ENCODE measurements at regions not wholly inside any gene's neighbourhood (a gene's known extent, or its start where the extent isn't known, plus 50 kb on each side); places are given as distances from the start of the nearest gene placed in this dataset.

DNA sequence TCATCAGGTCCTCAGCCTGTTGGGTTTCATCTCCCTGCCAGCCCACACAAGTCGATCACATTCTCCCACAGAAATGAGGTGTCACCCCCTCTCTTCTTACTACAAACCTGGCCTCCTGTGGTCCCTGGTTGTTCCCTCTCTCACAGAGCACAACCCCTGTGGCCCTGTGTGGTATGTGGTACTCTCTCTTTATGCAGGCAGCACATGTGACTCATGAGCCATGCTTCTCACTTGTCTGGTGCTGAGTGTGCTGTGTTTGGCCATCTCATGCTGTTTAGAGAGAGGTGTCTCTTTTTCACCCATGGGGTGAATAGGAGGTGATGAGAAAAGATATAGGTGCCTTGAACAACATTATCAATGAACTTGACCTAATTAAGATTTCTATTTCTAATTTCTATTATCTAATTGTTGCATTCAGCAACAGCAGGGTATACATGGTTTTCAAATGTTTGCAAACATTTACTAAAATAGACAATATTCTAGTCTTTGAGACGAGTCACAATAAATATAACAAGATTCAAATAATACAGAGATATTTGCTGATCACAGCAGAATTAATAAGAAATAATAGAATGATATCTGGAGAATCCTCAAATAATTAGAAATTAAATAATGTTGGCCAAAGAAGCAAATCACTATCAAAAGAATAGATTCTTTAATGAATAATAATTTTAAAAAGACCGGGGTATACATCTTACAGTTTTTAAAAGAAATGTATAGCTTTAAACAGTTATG lies 633.8 kb upstream of the IGFBP3 start:
- no peak overlapping the region for H3K27ac ChIP-seq (ENCODE audit: low read length)
- Mint-ChIP-seq H3K36me3 (no peaks in the 10 kb centered on the region), H3K27ac (no peak overlapping the region), H3K27me3 (ENCODE audit: low read depth in 2 of 2) (no peaks in the 10 kb centered on the region), H3K4me1 (no peaks in the 10 kb centered on the region), H3K4me3 (no peak overlapping the region), H3K9me3 (peaks cover 6 to 8% of the 10 kb centered on the region in 2 donors)
- DNase-seq (no peak), ATAC-seq (no peak)
- no peak overlapping the region for H3K4me3 ChIP-seq (ENCODE audit: low read length)
- TF ChIP-seq, protein P1, sequence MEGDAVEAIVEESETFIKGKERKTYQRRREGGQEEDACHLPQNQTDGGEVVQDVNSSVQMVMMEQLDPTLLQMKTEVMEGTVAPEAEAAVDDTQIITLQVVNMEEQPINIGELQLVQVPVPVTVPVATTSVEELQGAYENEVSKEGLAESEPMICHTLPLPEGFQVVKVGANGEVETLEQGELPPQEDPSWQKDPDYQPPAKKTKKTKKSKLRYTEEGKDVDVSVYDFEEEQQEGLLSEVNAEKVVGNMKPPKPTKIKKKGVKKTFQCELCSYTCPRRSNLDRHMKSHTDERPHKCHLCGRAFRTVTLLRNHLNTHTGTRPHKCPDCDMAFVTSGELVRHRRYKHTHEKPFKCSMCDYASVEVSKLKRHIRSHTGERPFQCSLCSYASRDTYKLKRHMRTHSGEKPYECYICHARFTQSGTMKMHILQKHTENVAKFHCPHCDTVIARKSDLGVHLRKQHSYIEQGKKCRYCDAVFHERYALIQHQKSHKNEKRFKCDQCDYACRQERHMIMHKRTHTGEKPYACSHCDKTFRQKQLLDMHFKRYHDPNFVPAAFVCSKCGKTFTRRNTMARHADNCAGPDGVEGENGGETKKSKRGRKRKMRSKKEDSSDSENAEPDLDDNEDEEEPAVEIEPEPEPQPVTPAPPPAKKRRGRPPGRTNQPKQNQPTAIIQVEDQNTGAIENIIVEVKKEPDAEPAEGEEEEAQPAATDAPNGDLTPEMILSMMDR (IDR thresholded peaks at IDR 0.05) = no peak
- peaks cover 3% of the 10 kb centered on the region for H3K9me3 ChIP-seq (ENCODE audit: control insufficient read depth, insufficient read depth, low read length)
- 86% methylated on average over 1 of the region's 3 CpGs for WGBS (ENCODE audit: insufficient coverage)
- H3K4me1 ChIP-seq (ENCODE audit: control insufficient read depth, insufficient read depth, low read length) = no peaks in the 10 kb centered on the region
- no peaks in the 10 kb centered on the region for H3K27me3 ChIP-seq (ENCODE audit: control insufficient read depth, insufficient read depth, low read length)
- intact Hi-C loops (cut with micrococcal nuclease) = no loop called here
- H3K36me3 ChIP-seq (ENCODE audit: control insufficient read depth, insufficient read depth, low read length) = no peaks in the 10 kb centered on the region

DNA sequence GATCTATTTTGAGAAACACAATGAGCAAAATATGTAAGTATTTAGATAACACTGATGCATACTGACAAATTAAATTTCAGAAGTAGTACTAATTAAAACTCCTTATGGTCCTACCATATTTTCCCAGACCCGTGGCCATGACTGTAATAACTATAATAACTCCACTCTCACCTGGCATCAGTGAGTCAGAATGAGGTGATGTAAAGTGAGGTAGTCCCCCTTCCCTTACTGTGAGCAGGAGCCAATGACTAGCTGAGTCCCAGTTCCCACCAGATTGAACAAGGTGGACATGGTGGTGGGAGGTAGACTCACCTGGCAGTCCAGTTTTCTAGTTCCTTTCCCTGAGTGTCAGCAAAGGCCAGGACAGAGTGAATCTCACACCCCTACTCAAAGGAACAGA lies 630.5 kb upstream of the IGFBP3 start:
- ATAC-seq (no peak), DNase-seq (no peak)
- WGBS (ENCODE audit: insufficient coverage) = no CpG with 5 or more reads among the region's 1 CpG
- no peaks in the 10 kb centered on the region for H3K4me1 Mint-ChIP-seq
- Histone ChIP-seq H3K4me1 (ENCODE audit: control insufficient read depth, insufficient read depth, low read length) (no peaks in the 10 kb centered on the region), H3K27ac (ENCODE audit: low read length) (no peak overlapping the region), H3K36me3 (ENCODE audit: control insufficient read depth, insufficient read depth, low read length) (no peaks in the 10 kb centered on the region), H3K4me3 (ENCODE audit: low read length) (no peak overlapping the region), H3K9me3 (ENCODE audit: control insufficient read depth, insufficient read depth, low read length) (no peaks in the 10 kb centered on the region), H3K27me3 (ENCODE audit: control insufficient read depth, insufficient read depth, low read length) (no peaks in the 10 kb centered on the region)
- TF ChIP-seq, protein P1 (IDR thresholded peaks at IDR 0.05) = no peak
- H3K27ac Mint-ChIP-seq = no peak overlapping the region
- H3K36me3 Mint-ChIP-seq = no peaks in the 10 kb centered on the region
- peaks cover 2 to 6% of the 10 kb centered on the region in 2 donors for H3K9me3 Mint-ChIP-seq
- H3K27me3 Mint-ChIP-seq (ENCODE audit: low read depth in 2 of 2) = no peaks in the 10 kb centered on the region
- intact Hi-C loops (cut with micrococcal nuclease) = no loop called here
- no peak overlapping the region for H3K4me3 Mint-ChIP-seq

DNA sequence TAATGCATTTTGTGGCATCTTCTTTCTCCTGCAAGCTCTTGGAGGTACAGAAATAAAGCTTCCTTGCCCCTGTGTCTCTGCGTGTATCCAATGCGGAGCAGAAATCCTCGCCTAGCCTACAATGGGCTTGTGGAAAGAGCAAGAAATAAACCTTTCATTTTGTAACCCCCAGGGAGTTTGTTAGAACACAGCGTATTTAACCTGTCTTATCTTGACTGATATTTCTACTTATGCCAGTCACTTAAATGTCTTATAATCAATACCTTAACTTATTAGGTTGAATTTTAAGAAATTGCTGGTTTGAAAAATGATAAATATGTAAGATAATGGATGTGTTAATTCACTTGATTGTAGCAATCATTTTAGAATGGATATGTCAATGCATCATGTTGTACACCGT lies 629.8 kb upstream of the IGFBP3 start:
- no peak overlapping the region for H3K27ac Mint-ChIP-seq
- Histone ChIP-seq H3K27me3 (ENCODE audit: control insufficient read depth, insufficient read depth, low read length) (no peaks in the 10 kb centered on the region), H3K4me3 (ENCODE audit: low read length) (no peak overlapping the region), H3K27ac (ENCODE audit: low read length) (no peak overlapping the region), H3K9me3 (ENCODE audit: control insufficient read depth, insufficient read depth, low read length) (no peaks in the 10 kb centered on the region), H3K4me1 (ENCODE audit: control insufficient read depth, insufficient read depth, low read length) (no peaks in the 10 kb centered on the region), H3K36me3 (ENCODE audit: control insufficient read depth, insufficient read depth, low read length) (no peaks in the 10 kb centered on the region)
- H3K4me3 Mint-ChIP-seq = no peak overlapping the region
- H3K9me3 Mint-ChIP-seq = peaks cover 4 to 8% of the 10 kb centered on the region in 2 donors
- TF ChIP-seq, protein P1 (IDR thresholded peaks at IDR 0.05) = no peak
- no peak for DNase-seq
- intact Hi-C loops (cut with micrococcal nuclease) = no loop called here
- WGBS (ENCODE audit: insufficient coverage) = 90% methylated on average over 5 of the region's 5 CpGs
- no peak for ATAC-seq
- H3K36me3 Mint-ChIP-seq = no peaks in the 10 kb centered on the region
- H3K4me1 Mint-ChIP-seq = no peaks in the 10 kb centered on the region
- no peaks in the 10 kb centered on the region for H3K27me3 Mint-ChIP-seq (ENCODE audit: low read depth in 2 of 2)

Data from natural killer cell (primary cell).